T-helper 1 cell treated with Interleukin-12 subunit alpha and Interleukin-12 subunit beta and Interleukin-4 antibody, amounts not matched to agents 30 μg/mL and 1 μg/mL, for 36 hours (primary cell): ENCODE measurements at regions not wholly inside any gene's neighbourhood (a gene's known extent, or its start where the extent isn't known, plus 50 kb on each side); places are given as distances from the start of the nearest gene placed in this dataset.

ENCODE experiments used
- H3K27ac Mint-ChIP-seq: one replicate; pipeline ENCODE4 v1.8.0; 2021; ENCODE audit warnings: mild to moderate bottlenecking, mixed read lengths
- H3K27me3 Mint-ChIP-seq: one replicate; pipeline ENCODE4 v1.8.0; 2021; ENCODE audit warnings: low read depth, mixed read lengths
- H3K36me3 Mint-ChIP-seq: one replicate; pipeline ENCODE4 v1.8.0; 2021; ENCODE audit warnings: low read depth, mixed read lengths
- H3K4me1 Mint-ChIP-seq: one replicate; pipeline ENCODE4 v1.8.0; 2021; ENCODE audit warnings: low read depth, mixed read lengths
- H3K4me3 Mint-ChIP-seq: one replicate; pipeline ENCODE4 v1.8.0; 2021; ENCODE audit warnings: mild to moderate bottlenecking, moderate library complexity, mixed read lengths
- H3K9me3 Mint-ChIP-seq: one replicate; pipeline ENCODE4 v1.8.0; 2021; ENCODE audit warnings: mixed read lengths

GRCh38 chr2:129723277-129724020, 256.0 kb upstream of the RAB6C start:
- Mint-ChIP-seq H3K4me1 (no peaks in the 10 kb centered on the region), H3K4me3 (no peak overlapping the region), H3K27me3 (no peaks in the 10 kb centered on the region), H3K9me3 (no peaks in the 10 kb centered on the region), H3K27ac (no peak overlapping the region), H3K36me3 (no peaks in the 10 kb centered on the region)

GRCh38 chr2:129724021-129724757, 255.3 kb upstream of the RAB6C start:
- H3K4me1 Mint-ChIP-seq, result no peaks in the 10 kb centered on the region
- no peaks in the 10 kb centered on the region for H3K36me3 Mint-ChIP-seq
- no peaks in the 10 kb centered on the region for H3K9me3 Mint-ChIP-seq
- H3K4me3 Mint-ChIP-seq, result no peak overlapping the region
- H3K27me3 Mint-ChIP-seq, result no peaks in the 10 kb centered on the region
- H3K27ac Mint-ChIP-seq, result no peak overlapping the region

- Mint-ChIP-seq H3K4me1 (no peaks in the 10 kb centered on the region), H3K9me3 (no peaks in the 10 kb centered on the region), H3K36me3 (no peaks in the 10 kb centered on the region)
Measured at GRCh38 chr2:129726216-129726615, 253.2 kb upstream of the RAB6C start.

GRCh38 chr2:129727286-129727685, 252.2 kb upstream of the RAB6C start:
- H3K27ac Mint-ChIP-seq, result no peak overlapping the region
- H3K4me1 Mint-ChIP-seq, result no peaks in the 10 kb centered on the region
- no peaks in the 10 kb centered on the region for H3K27me3 Mint-ChIP-seq
- no peaks in the 10 kb centered on the region for H3K36me3 Mint-ChIP-seq
- no peak overlapping the region for H3K4me3 Mint-ChIP-seq
- H3K9me3 Mint-ChIP-seq, result no peaks in the 10 kb centered on the region

More at GRCh38 chr2:129726216-129726615, 253.2 kb upstream of the RAB6C start:
- Mint-ChIP-seq H3K27ac (no peak overlapping the region), H3K4me3 (no peak overlapping the region), H3K27me3 (no peaks in the 10 kb centered on the region)

- H3K4me1 Mint-ChIP-seq, result no peaks in the 10 kb centered on the region
- no peaks in the 10 kb centered on the region for H3K27me3 Mint-ChIP-seq
- no peak overlapping the region for H3K4me3 Mint-ChIP-seq
- no peaks in the 10 kb centered on the region for H3K36me3 Mint-ChIP-seq
- no peak overlapping the region for H3K27ac Mint-ChIP-seq
- H3K9me3 Mint-ChIP-seq, result no peaks in the 10 kb centered on the region
Measured at GRCh38 chr2:129728035-129728972, 251.2 kb upstream of the RAB6C start.

- Mint-ChIP-seq H3K36me3 (no peaks in the 10 kb centered on the region), H3K4me1 (no peaks in the 10 kb centered on the region), H3K27me3 (no peaks in the 10 kb centered on the region), H3K4me3 (no peak overlapping the region), H3K9me3 (no peaks in the 10 kb centered on the region), H3K27ac (no peak overlapping the region)
Measured at GRCh38 chr2:129729011-129729410, 250.5 kb upstream of the RAB6C start.

GRCh38 chr2:129729646-129730045, 249.8 kb upstream of the RAB6C start:
- Mint-ChIP-seq H3K27me3 (no peaks in the 10 kb centered on the region), H3K4me1 (no peaks in the 10 kb centered on the region), H3K9me3 (no peaks in the 10 kb centered on the region), H3K27ac (no peak overlapping the region), H3K36me3 (no peaks in the 10 kb centered on the region), H3K4me3 (no peak overlapping the region)

GRCh38 chr2:129730979-129731378, 248.5 kb upstream of the RAB6C start:
- no peak overlapping the region for H3K4me3 Mint-ChIP-seq
- no peaks in the 10 kb centered on the region for H3K9me3 Mint-ChIP-seq
- no peaks in the 10 kb centered on the region for H3K4me1 Mint-ChIP-seq

GRCh38 chr2:129731907-129732629, 247.4 kb upstream of the RAB6C start:
- no peaks in the 10 kb centered on the region for H3K9me3 Mint-ChIP-seq
- H3K36me3 Mint-ChIP-seq, result no peaks in the 10 kb centered on the region
- no peak overlapping the region for H3K4me3 Mint-ChIP-seq
- no peaks in the 10 kb centered on the region for H3K4me1 Mint-ChIP-seq
- H3K27ac Mint-ChIP-seq, result no peak overlapping the region
- no peaks in the 10 kb centered on the region for H3K27me3 Mint-ChIP-seq

More at GRCh38 chr2:129730979-129731378, 248.5 kb upstream of the RAB6C start:
- no peaks in the 10 kb centered on the region for H3K27me3 Mint-ChIP-seq
- no peak overlapping the region for H3K27ac Mint-ChIP-seq
- no peaks in the 10 kb centered on the region for H3K36me3 Mint-ChIP-seq

GRCh38 chr2:129732630-129733026, 246.8 kb upstream of the RAB6C start:
- H3K4me3 Mint-ChIP-seq, result no peak overlapping the region
- no peaks in the 10 kb centered on the region for H3K4me1 Mint-ChIP-seq
- H3K27me3 Mint-ChIP-seq, result no peaks in the 10 kb centered on the region
- H3K27ac Mint-ChIP-seq, result no peak overlapping the region
- H3K36me3 Mint-ChIP-seq, result no peaks in the 10 kb centered on the region
- no peaks in the 10 kb centered on the region for H3K9me3 Mint-ChIP-seq

GRCh38 chr2:129733041-129733440, 246.4 kb upstream of the RAB6C start:
- H3K4me1 Mint-ChIP-seq, result no peaks in the 10 kb centered on the region

GRCh38 chr2:129733579-129733978, 245.9 kb upstream of the RAB6C start:
- Mint-ChIP-seq H3K27ac (no peak overlapping the region), H3K9me3 (no peaks in the 10 kb centered on the region), H3K4me3 (no peak overlapping the region), H3K27me3 (no peaks in the 10 kb centered on the region), H3K4me1 (no peaks in the 10 kb centered on the region), H3K36me3 (no peaks in the 10 kb centered on the region)

More at GRCh38 chr2:129733041-129733440, 246.4 kb upstream of the RAB6C start:
- Mint-ChIP-seq H3K9me3 (no peaks in the 10 kb centered on the region), H3K27me3 (no peaks in the 10 kb centered on the region), H3K27ac (no peak overlapping the region), H3K36me3 (no peaks in the 10 kb centered on the region), H3K4me3 (no peak overlapping the region)

GRCh38 chr2:129734343-129735034, 245.0 kb upstream of the RAB6C start:
- no peak overlapping the region for H3K27ac Mint-ChIP-seq
- H3K4me3 Mint-ChIP-seq, result no peak overlapping the region
- no peaks in the 10 kb centered on the region for H3K4me1 Mint-ChIP-seq
- H3K36me3 Mint-ChIP-seq, result no peaks in the 10 kb centered on the region
- H3K9me3 Mint-ChIP-seq, result no peaks in the 10 kb centered on the region
- H3K27me3 Mint-ChIP-seq, result no peaks in the 10 kb centered on the region
